NB4 (cell line): ENCODE measurements at regions not wholly inside any gene's neighbourhood (a gene's known extent, or its start where the extent isn't known, plus 50 kb on each side); places are given as distances from the start of the nearest gene placed in this dataset.

Experiments used
- DNase-seq: peaks from one replicate; pipeline ENCODE4 v3.0.0; 2010; ENCODE audit warnings: low read depth
- H3K4me3 ChIP-seq: one replicate; pipeline ENCODE4 v1.5.1; 2011; ENCODE audit warnings: mild to moderate bottlenecking, low read depth, low read length, moderate library complexity
- CTCF ChIP-seq: IDR thresholded peaks from one replicate; pipeline ENCODE4 v1.5.1; 2012; ENCODE audit warnings: low read depth, low read length
- MAX ChIP-seq: IDR thresholded peaks from 2 replicates; pipeline ENCODE4 v1.6.1; 2011; ENCODE audit warnings: low read depth, low read length
- MYC ChIP-seq: IDR thresholded peaks from 2 replicates; pipeline ENCODE4 v1.6.1; 2011; ENCODE audit warnings: low read depth, low read length
- POLR2A ChIP-seq: IDR thresholded peaks from 2 replicates; pipeline ENCODE4 v1.6.1; 2011; ENCODE audit warnings: mild to moderate bottlenecking; ENCODE audit not compliant: insufficient read length; ENCODE audit errors: extremely low read depth

- no peak for TF ChIP-seq CTCF
- TF ChIP-seq POLR2A = no peak
- no peak for TF ChIP-seq MYC
- TF ChIP-seq MAX = no peak
- no peak for DNase-seq
- no peak overlapping the region for H3K4me3 ChIP-seq
These were observed 818.7 kb upstream of the PTPRD start for GRCh38 chr9:11431490-11431889.

GRCh38 chr9:11432361-11432760, 819.6 kb upstream of the PTPRD start:
- H3K4me3 ChIP-seq = no peak overlapping the region
- no peak for DNase-seq
- no peak for TF ChIP-seq MAX
- no peak for TF ChIP-seq POLR2A
- no peak for TF ChIP-seq CTCF
- no peak for TF ChIP-seq MYC

GRCh38 chr9:11443631-11444030, 830.8 kb upstream of the PTPRD start:
- DNase-seq = no peak
- H3K4me3 ChIP-seq = no peak overlapping the region
- TF ChIP-seq CTCF (no peak), MAX (no peak), POLR2A (no peak)

- DNase-seq = no peak
- no peak overlapping the region for H3K4me3 ChIP-seq
- TF ChIP-seq MAX (no peak), CTCF (no peak), POLR2A (no peak), MYC (no peak)
These were observed 845.3 kb upstream of the PTPRD start for GRCh38 chr9:11457825-11458790.

- TF ChIP-seq CTCF (no peak), MYC (no peak), MAX (no peak), POLR2A (no peak)
These were observed 856.9 kb upstream of the PTPRD start for GRCh38 chr9:11469745-11470144.

GRCh38 chr9:11471321-11471720, 858.5 kb upstream of the PTPRD start:
- no peak overlapping the region for H3K4me3 ChIP-seq
- no peak for TF ChIP-seq MAX
- no peak for DNase-seq

More at GRCh38 chr9:11469745-11470144, 856.9 kb upstream of the PTPRD start:
- H3K4me3 ChIP-seq = no peak overlapping the region
- no peak for DNase-seq
